HCT116 (cell line): ENCODE measurements at regions not wholly inside any gene's neighbourhood (a gene's known extent, or its start where the extent isn't known, plus 50 kb on each side); places are given as distances from the start of the nearest gene placed in this dataset.

Source experiments
- CTCF ChIP-seq, 3 experiments: fragments of 200-600 bp in 1 of 3; sonication (generic) in 1 of 3; IDR thresholded peaks in 2 of 3; conservative IDR thresholded peaks in 1 of 3; 2 replicates each; pipeline ENCODE4 v1.5.1; 2012 to 2017; ENCODE audit warnings: low read depth in 2 of 3, low read length in 2 of 3, antibody characterized with exemption in 1 of 3, borderline replicate concordance in 1 of 3, control low read depth in 1 of 3, mild to moderate bottlenecking in 1 of 3, mixed read lengths in 1 of 3, mixed run types in 1 of 3, moderate library complexity in 1 of 3; ENCODE audit not compliant: insufficient read depth in 1 of 3
- ELF1 ChIP-seq: IDR thresholded peaks from 2 replicates; pipeline ENCODE4 v1.6.1; 2012; ENCODE audit warnings: low read depth, borderline replicate concordance
- EZH2 ChIP-seq: fragments of 200-600 bp; sonication (generic); IDR thresholded peaks from 2 replicates; pipeline ENCODE4 v1.6.1; 2017; ENCODE audit warnings: antibody characterized with exemption, mixed run types
- FOSL1 ChIP-seq: IDR thresholded peaks from 2 replicates; pipeline ENCODE4 v1.6.1; 2012; ENCODE audit warnings: low read depth
- POLR2A ChIP-seq: IDR thresholded peaks from 2 replicates; pipeline ENCODE4 v1.7.0; 2011; ENCODE audit warnings: borderline replicate concordance; ENCODE audit not compliant: insufficient read depth, insufficient read length; ENCODE audit errors: extremely low read depth
- POLR2AphosphoS5 ChIP-seq: IDR thresholded peaks from 2 replicates; pipeline ENCODE4 v1.6.1; 2011; ENCODE audit warnings: mild to moderate bottlenecking, low read depth, low read length, moderate library complexity
- TCF7L2 ChIP-seq: IDR thresholded peaks from 2 replicates; pipeline ENCODE4 v1.7.0; 2011; ENCODE audit warnings: borderline replicate concordance, inconsistent platforms; ENCODE audit not compliant: insufficient read depth, insufficient read length; ENCODE audit errors: extremely low read depth
- YY1 ChIP-seq: IDR thresholded peaks from 2 replicates; pipeline ENCODE4 v1.6.1; 2011; ENCODE audit warnings: low read length, low read depth, moderate library complexity, mild to moderate bottlenecking; ENCODE audit not compliant: insufficient replicate concordance; ENCODE audit errors: extremely low read depth
- TF ChIP-seq, protein P1 (sequence below): IDR thresholded peaks from 2 replicates; pipeline ENCODE4 v1.6.1; 2012

DNA sequence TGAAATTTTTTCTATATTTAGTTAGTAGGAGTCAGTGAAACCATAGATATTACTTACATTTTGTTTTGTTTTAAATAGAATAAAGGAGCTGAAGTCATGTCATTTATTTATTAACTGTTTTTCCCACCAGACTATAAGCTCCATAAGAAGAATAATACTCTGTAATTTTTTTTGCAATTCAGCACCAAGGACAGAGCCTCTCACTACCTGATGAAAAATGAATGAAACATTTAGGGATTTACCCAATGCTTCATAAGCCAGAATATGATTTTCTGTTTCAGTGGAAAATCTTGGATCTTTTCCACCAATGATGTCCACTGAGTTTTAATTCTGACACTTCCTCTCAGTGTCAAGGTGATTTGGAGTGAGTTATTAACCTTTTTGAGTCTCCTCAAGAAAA is 624.9 kb upstream of the GRAMD2B start:
- no peak for TF ChIP-seq FOSL1
- no peak for TF ChIP-seq TCF7L2
- TF ChIP-seq CTCF (IDR thresholded peaks at IDR 0.05 in 2 of 3, conservative IDR thresholded peaks at IDR 0.05 in 1 of 3; ENCODE audit: borderline replicate concordance in 1 of 3, insufficient read depth in 1 of 3, low read depth in 2 of 3, low read length in 2 of 3): no peak
- no peak for TF ChIP-seq EZH2
- TF ChIP-seq, protein P1, sequence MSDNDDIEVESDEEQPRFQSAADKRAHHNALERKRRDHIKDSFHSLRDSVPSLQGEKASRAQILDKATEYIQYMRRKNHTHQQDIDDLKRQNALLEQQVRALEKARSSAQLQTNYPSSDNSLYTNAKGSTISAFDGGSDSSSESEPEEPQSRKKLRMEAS: no peak
- TF ChIP-seq YY1: no peak
- TF ChIP-seq POLR2A: no peak
- TF ChIP-seq ELF1: no peak
- no peak for TF ChIP-seq POLR2AphosphoS5
